ENCODE measurements at regions not wholly inside any gene's neighbourhood (a gene's known extent, or its start where the extent isn't known, plus 50 kb on each side); places are given as distances from the start of the nearest gene placed in this dataset.

DNA sequence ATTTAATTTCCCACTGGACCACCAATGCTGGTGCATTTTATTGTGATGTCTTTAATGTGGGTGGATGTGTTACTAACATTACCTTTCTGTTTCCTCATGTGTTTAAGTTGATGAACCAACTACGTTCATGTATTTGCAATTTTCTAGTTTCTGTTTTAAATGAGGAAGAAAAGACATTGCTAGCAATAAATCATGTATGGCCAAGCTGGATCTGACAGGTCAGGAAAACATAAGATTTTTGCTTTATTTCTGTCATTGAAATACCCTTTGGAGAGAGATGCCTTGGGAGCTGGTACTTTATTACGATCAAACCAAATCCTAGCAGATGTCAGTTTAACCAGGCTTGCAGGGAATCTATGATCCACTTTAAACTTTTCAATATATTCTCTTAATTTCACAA, 553.2 kb downstream of the RFC3 start:
- Histone ChIP-seq H4K20me1 (ENCODE audit: insufficient read depth) (no peaks in the 10 kb centered on the region), H3K36me3 (ENCODE audit: low read depth) (no peaks in the 10 kb centered on the region), H3K27ac (no peak overlapping the region), H3F3A (ENCODE audit: insufficient read depth, low read depth) (no peaks in the 10 kb centered on the region), H3K27me3 (ENCODE audit: insufficient read depth, low read depth) (no peaks in the 10 kb centered on the region), H3K9me2 (ENCODE audit: insufficient read depth) (no peaks in the 10 kb centered on the region), H2AFZ (no peak overlapping the region), H3K9me3 (ENCODE audit: insufficient read depth, low read depth) (no peaks in the 10 kb centered on the region; the same call in 1 of the 2 replicates), H3K4me1 (replicated peaks; ENCODE audit: insufficient read depth) (no peaks in the 10 kb centered on the region), H3K4me2 (no peak overlapping the region), H3K79me2 (ENCODE audit: low read depth) (no peaks in the 10 kb centered on the region), H3K4me3 (no peak overlapping the region)
- no peak for DNase-seq
- TF ChIP-seq EZH2 (IDR thresholded peaks at IDR 0.05; ENCODE audit: low read depth) = no peak
- TF ChIP-seq, protein P1, sequence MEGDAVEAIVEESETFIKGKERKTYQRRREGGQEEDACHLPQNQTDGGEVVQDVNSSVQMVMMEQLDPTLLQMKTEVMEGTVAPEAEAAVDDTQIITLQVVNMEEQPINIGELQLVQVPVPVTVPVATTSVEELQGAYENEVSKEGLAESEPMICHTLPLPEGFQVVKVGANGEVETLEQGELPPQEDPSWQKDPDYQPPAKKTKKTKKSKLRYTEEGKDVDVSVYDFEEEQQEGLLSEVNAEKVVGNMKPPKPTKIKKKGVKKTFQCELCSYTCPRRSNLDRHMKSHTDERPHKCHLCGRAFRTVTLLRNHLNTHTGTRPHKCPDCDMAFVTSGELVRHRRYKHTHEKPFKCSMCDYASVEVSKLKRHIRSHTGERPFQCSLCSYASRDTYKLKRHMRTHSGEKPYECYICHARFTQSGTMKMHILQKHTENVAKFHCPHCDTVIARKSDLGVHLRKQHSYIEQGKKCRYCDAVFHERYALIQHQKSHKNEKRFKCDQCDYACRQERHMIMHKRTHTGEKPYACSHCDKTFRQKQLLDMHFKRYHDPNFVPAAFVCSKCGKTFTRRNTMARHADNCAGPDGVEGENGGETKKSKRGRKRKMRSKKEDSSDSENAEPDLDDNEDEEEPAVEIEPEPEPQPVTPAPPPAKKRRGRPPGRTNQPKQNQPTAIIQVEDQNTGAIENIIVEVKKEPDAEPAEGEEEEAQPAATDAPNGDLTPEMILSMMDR (conservative IDR thresholded peaks at IDR 0.05) = no peak
- intact Hi-C loops (cut with micrococcal nuclease; ENCODE audit: unreplicated experiment) = no loop called here
- ChIA-PET CTCF (no interaction called here), POLR2A (ENCODE audit: unreplicated experiment) (no interaction called here)
- no TSS peak for BruUV-seq (replicated peaks)

DNA sequence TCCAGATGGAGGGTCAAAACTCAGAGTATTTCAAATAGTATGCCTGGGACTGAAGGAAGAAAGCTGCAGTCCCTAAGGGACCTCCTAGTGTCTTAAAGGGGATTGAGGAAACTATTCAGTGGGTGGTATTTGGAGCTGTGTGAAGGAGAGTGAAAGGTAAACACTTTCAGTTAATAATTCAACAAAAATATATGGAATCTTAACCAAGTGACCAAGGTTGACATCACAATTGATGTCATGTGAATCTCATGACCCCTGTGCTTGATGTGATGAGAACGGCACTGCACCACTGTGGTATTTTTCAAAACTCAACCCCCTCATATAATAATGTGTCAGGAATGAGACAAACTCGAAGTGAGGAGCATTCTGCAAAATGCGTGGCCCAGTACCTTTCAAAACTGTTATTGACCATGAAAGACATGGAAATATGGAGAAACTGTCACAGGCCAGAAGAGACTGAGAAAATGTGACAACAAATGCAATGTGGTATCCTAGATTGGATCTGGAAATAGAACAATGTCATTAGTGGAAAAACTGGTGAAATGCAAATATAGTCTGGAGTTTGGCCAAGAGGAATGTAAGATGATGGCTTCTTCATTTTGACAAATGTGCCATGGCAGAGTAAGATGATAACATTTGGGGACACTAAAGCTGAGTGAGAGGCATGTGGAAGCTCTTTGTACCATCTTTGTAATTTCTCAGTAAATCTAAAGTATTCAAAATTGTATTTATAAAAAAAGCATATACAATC, 553.9 kb downstream of the RFC3 start:
- Histone ChIP-seq H3K9me2 (ENCODE audit: insufficient read depth) (no peaks in the 10 kb centered on the region), H4K20me1 (ENCODE audit: insufficient read depth) (no peaks in the 10 kb centered on the region), H3K27me3 (ENCODE audit: insufficient read depth, low read depth) (no peaks in the 10 kb centered on the region), H3K79me2 (ENCODE audit: low read depth) (no peaks in the 10 kb centered on the region), H3K9me3 (ENCODE audit: insufficient read depth, low read depth) (no peaks in the 10 kb centered on the region; the same call in 1 of the 2 replicates), H3K27ac (no peak overlapping the region), H3K4me2 (no peak overlapping the region), H3K36me3 (ENCODE audit: low read depth) (no peaks in the 10 kb centered on the region), H3F3A (ENCODE audit: insufficient read depth, low read depth) (no peaks in the 10 kb centered on the region), H3K4me3 (no peak overlapping the region), H2AFZ (no peak overlapping the region), H3K4me1 (replicated peaks; ENCODE audit: insufficient read depth) (no peaks in the 10 kb centered on the region)
- TF ChIP-seq EZH2 (IDR thresholded peaks at IDR 0.05; ENCODE audit: low read depth) = no peak
- TF ChIP-seq, protein P1 (conservative IDR thresholded peaks at IDR 0.05) = no peak
- no TSS peak for BruUV-seq (replicated peaks)
- intact Hi-C loops (cut with micrococcal nuclease; ENCODE audit: unreplicated experiment) = no loop called here
- CTCF ChIA-PET = no interaction called here
- no peak for DNase-seq
- POLR2A ChIA-PET (ENCODE audit: unreplicated experiment) = no interaction called here

DNA sequence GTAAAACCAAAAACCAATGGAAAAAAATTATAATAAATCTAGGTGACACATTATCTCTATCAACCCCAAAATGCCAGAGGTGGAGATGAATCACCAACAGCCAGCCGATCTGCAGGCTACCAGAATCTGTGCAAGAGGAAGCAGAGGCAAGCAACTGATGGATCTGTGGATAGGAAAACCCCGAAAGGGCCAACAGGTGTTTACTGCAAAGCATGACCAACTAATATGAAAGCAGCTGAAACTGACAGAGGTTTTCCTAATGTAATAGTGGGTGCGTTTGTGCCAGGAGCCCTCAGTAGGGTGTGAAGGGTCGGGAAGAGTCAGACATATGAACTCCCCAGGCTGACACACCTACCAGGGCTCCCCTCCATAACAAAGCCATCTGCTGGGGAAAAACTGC, 554.6 kb downstream of the RFC3 start:
- Histone ChIP-seq H3K79me2 (ENCODE audit: low read depth) (no peaks in the 10 kb centered on the region), H3K4me1 (replicated peaks; ENCODE audit: insufficient read depth) (no peaks in the 10 kb centered on the region), H3K9me3 (ENCODE audit: insufficient read depth, low read depth) (no peaks in the 10 kb centered on the region; the same call in 1 of the 2 replicates), H3K36me3 (ENCODE audit: low read depth) (no peaks in the 10 kb centered on the region), H3K4me2 (no peak overlapping the region), H3F3A (ENCODE audit: insufficient read depth, low read depth) (no peaks in the 10 kb centered on the region), H2AFZ (no peak overlapping the region), H3K27me3 (ENCODE audit: insufficient read depth, low read depth) (no peaks in the 10 kb centered on the region), H4K20me1 (ENCODE audit: insufficient read depth) (no peaks in the 10 kb centered on the region), H3K27ac (no peak overlapping the region), H3K4me3 (no peak overlapping the region), H3K9me2 (ENCODE audit: insufficient read depth) (no peaks in the 10 kb centered on the region)
- intact Hi-C loops (cut with micrococcal nuclease; ENCODE audit: unreplicated experiment) = no loop called here
- no TSS peak for BruUV-seq (replicated peaks)
- no peak for DNase-seq
- POLR2A ChIA-PET (ENCODE audit: unreplicated experiment) = no interaction called here
- CTCF ChIA-PET = no interaction called here
- TF ChIP-seq, protein P1 (conservative IDR thresholded peaks at IDR 0.05) = no peak
- TF ChIP-seq EZH2 (IDR thresholded peaks at IDR 0.05; ENCODE audit: low read depth) = no peak
